C4-2B (cell line): ENCODE measurements at regions not wholly inside any gene's neighbourhood (a gene's known extent, or its start where the extent isn't known, plus 50 kb on each side); places are given as distances from the start of the nearest gene placed in this dataset.
A peak's percentile ranks its signal among the peaks of the same experiment; 100 is the strongest.

Source experiments
- H3K27ac ChIP-seq: fragments of 450-650 bp; 2 replicates; pipeline ENCODE4 v1.5.1; 2017
- ZFX ChIP-seq: fragments of 450-650 bp; IDR thresholded peaks from 2 replicates; pipeline ENCODE4 v1.6.1; 2017
- TF ChIP-seq, protein P1 (sequence below): fragments of 450-650 bp; conservative IDR thresholded peaks from 2 replicates; pipeline ENCODE4 v1.5.1; 2017; ENCODE audit warnings: mild to moderate bottlenecking

DNA sequence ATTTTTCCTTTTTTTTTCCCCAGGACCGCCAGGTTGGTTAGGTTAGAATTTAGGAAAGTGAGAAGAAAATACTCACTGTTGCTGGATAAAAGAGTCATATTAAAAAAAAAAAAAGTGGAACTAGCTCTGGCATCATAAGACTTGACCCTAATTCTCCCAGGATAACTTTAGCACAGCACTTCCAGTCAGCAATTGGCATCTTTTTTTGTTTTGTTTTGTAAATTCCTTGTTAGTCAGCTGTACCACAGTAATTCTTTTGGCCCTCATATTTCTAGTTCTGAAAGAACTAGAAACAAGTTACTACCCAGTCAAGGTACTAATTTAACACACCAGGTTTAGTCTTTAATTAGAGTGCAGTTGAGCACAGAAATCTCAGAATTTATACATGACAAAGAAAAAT lies 873.5 kb upstream of the POU3F3 start:
- no peak overlapping the region for H3K27ac ChIP-seq
- TF ChIP-seq, protein P1, sequence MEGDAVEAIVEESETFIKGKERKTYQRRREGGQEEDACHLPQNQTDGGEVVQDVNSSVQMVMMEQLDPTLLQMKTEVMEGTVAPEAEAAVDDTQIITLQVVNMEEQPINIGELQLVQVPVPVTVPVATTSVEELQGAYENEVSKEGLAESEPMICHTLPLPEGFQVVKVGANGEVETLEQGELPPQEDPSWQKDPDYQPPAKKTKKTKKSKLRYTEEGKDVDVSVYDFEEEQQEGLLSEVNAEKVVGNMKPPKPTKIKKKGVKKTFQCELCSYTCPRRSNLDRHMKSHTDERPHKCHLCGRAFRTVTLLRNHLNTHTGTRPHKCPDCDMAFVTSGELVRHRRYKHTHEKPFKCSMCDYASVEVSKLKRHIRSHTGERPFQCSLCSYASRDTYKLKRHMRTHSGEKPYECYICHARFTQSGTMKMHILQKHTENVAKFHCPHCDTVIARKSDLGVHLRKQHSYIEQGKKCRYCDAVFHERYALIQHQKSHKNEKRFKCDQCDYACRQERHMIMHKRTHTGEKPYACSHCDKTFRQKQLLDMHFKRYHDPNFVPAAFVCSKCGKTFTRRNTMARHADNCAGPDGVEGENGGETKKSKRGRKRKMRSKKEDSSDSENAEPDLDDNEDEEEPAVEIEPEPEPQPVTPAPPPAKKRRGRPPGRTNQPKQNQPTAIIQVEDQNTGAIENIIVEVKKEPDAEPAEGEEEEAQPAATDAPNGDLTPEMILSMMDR, result no peak
- no peak for TF ChIP-seq ZFX

DNA sequence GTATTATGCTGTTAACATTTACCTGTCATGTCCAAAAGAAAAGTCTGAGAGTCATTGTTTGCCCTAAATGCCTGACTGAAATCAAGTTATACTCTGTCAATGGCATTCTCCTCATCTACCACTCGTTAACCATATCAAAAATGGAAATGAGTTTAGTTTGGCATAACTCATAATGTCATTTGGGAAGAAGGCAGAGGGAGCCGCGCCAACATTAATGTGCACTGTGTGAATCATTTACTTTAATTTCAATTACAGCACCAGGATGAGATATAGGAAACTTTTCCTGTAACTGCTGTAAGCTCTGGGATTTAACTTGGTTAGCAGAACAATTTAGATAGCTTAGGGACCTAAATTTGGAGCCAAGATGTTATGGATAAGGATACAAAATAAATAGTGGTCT lies 871.2 kb upstream of the POU3F3 start:
- TF ChIP-seq, protein P1, result no peak
- TF ChIP-seq ZFX, result no peak
- H3K27ac ChIP-seq, result no peak overlapping the region

DNA sequence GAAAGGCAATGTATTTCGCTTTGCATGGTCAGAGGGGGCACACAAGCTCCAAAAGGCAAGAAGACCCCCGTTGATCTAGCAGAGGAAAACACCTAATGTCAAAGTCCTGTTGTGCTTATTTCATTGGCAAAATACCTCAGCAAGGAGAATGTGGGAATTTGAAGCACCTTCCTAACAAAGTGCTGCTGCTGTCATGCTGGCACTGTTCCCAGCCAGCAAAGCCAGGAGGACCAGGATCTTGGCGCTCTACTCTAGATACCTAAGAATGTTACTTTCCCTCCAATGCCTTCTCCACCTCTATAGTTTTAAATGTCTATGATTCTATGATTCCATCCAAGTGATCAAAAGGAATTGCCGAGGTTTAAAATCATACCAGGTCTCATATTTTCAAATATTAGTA lies 867.9 kb upstream of the POU3F3 start:
- no peak overlapping the region for H3K27ac ChIP-seq
- TF ChIP-seq ZFX, result no peak
- TF ChIP-seq, protein P1, result no peak

DNA sequence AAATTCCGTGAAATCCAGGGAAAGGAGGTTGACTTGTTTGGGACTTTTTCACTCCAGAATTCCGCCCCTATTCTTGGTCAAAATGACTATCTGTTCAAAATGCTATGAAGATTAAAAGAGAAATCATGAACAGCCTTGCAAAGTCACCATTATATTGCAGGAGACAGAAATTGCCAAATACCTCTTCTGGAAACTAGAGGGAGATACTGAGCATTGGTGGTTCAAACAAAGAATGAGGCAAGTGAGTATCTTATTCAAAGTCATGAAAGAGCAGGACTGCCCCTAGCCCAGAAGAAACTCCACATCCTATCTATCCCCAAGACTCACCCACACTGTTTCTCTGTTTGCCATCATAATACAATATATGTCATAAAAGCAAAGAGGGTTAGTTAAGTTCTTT lies 862.3 kb upstream of the POU3F3 start:
- no peak for TF ChIP-seq ZFX
- TF ChIP-seq, protein P1, result peak; percentile 45
- no peak overlapping the region for H3K27ac ChIP-seq

DNA sequence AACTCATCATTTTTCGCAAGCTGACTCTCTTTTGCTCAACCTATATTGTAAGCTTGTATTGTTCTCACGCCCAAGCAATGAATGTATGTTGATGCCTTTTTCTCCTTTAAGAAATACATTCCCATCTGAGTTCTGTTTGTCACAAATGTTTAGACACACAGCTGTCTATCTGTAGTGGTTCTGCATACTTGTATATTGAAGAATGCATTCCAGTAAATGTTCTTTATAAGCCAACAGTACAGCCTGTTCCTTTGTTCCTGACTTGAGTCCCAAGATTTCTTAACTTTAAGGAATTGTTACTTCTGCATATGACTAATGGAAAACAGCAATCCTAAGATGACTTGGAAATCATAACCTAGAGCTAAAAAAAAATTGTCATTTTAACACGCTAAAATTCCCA lies 849.1 kb upstream of the POU3F3 start:
- no peak overlapping the region for H3K27ac ChIP-seq
- no peak for TF ChIP-seq ZFX
- TF ChIP-seq, protein P1, result no peak

DNA sequence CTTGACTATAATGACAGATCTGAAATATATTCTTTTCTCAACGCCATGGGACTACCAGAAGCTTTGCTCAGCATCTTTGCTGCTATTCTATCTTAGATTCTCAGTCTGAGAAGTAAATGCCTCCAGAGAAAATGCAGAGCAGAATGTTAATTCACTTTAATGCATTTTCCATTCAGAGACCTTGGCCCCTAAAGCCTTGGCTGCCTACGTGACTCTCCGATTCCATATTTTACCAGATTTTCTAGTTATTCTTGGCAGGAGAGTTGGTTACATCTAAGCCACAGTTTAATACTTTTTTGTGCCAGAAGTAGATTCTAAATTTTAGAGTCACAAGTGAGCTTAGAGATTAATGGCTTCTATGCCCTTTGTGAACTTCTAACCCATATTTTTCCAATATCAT lies 837.1 kb upstream of the POU3F3 start:
- H3K27ac ChIP-seq, result no peak overlapping the region
- TF ChIP-seq, protein P1, result no peak
- no peak for TF ChIP-seq ZFX

DNA sequence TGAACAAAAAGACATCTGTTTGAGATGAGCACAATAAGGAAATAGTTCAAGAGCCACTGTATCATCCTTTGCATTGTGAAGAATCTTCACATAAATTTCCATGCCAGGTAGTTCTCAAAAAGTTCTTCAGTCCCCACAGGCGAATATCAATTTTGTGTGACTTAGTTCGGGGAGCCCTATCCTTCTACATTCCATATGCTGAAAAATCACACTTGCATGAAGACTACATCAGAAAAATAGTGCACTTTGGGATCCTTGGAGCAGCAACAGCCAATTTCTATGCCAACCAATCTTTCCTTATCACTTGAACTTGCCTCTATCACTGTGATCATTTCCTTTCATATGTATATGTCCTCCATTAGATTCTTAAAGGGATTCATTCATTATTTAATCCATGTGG lies 830.6 kb upstream of the POU3F3 start:
- no peak for TF ChIP-seq ZFX
- TF ChIP-seq, protein P1, result no peak
- no peak overlapping the region for H3K27ac ChIP-seq
